ENCODE measurements at regions not wholly inside any gene's neighbourhood (a gene's known extent, or its start where the extent isn't known, plus 50 kb on each side); places are given as distances from the start of the nearest gene placed in this dataset.

- 0 out of 2 replicates have a peak, but pooled peaks cover 5% of the 10 kb centered on the region for H4K20me1 ChIP-seq (replicated peaks; ENCODE audit: control insufficient read depth, insufficient read depth, low read length)
Measured at GRCh38 chr2:2698182-2699120, 367.4 kb upstream of the MYT1L start.

More at GRCh38 chr2:2698182-2699120, 367.4 kb upstream of the MYT1L start:
- peak; percentile 84 for ATAC-seq
- peak; percentile 28 to 51 (median 40) for DNase-seq (ENCODE audit: extremely low read depth in 1 of 4, low spot score in 3 of 4)
- H2AFZ ChIP-seq (ENCODE audit: low read depth, low read length): no peak overlapping the region
- H3K27me3 ChIP-seq (ENCODE audit: control insufficient read depth in 2 of 2, insufficient read depth in 2 of 2, low read length in 2 of 2): peaks cover 25 to 91% of the 10 kb centered on the region in 2 experiments; a peak in 4 of 5 replicates
- H3K4me2 ChIP-seq (ENCODE audit: insufficient read depth, low read length): peak overlapping the region; percentile 10; the same call in 1 of the 2 replicates
- no TSS peak for BruUV-seq (replicated peaks)
- no peak for FAIRE-seq
- intact Hi-C loops (cut with micrococcal nuclease): no loop called here
- H3K4me1 ChIP-seq (replicated peaks in 1 of 2; ENCODE audit: control insufficient read depth in 2 of 2, insufficient read depth in 2 of 2, low read length in 2 of 2): no peaks in the 10 kb centered on the region; a peak in 1 of 5 replicates
- H3K9me1 ChIP-seq (ENCODE audit: control insufficient read depth, insufficient read depth, low read length): peaks cover 2% of the 10 kb centered on the region
- CTCF ChIA-PET (ENCODE audit: low intra/inter-chr PET ratio): no interaction called here
- POLR2A ChIA-PET: no interaction called here
- TF ChIP-seq SLC30A9 (CRISPR knock-in tag; IDR thresholded peaks at IDR 0.05): no peak
- no peak for TF ChIP-seq ARNT (IDR thresholded peaks at IDR 0.05)
- TF ChIP-seq, protein P1, sequence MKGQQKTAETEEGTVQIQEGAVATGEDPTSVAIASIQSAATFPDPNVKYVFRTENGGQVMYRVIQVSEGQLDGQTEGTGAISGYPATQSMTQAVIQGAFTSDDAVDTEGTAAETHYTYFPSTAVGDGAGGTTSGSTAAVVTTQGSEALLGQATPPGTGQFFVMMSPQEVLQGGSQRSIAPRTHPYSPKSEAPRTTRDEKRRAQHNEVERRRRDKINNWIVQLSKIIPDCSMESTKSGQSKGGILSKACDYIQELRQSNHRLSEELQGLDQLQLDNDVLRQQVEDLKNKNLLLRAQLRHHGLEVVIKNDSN (CRISPR knock-in tag; IDR thresholded peaks at IDR 0.05): peak; percentile 53
- TF ChIP-seq, protein P2, sequence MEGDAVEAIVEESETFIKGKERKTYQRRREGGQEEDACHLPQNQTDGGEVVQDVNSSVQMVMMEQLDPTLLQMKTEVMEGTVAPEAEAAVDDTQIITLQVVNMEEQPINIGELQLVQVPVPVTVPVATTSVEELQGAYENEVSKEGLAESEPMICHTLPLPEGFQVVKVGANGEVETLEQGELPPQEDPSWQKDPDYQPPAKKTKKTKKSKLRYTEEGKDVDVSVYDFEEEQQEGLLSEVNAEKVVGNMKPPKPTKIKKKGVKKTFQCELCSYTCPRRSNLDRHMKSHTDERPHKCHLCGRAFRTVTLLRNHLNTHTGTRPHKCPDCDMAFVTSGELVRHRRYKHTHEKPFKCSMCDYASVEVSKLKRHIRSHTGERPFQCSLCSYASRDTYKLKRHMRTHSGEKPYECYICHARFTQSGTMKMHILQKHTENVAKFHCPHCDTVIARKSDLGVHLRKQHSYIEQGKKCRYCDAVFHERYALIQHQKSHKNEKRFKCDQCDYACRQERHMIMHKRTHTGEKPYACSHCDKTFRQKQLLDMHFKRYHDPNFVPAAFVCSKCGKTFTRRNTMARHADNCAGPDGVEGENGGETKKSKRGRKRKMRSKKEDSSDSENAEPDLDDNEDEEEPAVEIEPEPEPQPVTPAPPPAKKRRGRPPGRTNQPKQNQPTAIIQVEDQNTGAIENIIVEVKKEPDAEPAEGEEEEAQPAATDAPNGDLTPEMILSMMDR (IDR thresholded peaks at IDR 0.05 in 2 of 3, conservative IDR thresholded peaks at IDR 0.05 in 1 of 3; ENCODE audit: insufficient read depth in 2 of 3, low read depth in 1 of 3, low read length in 3 of 3): peak; percentile 28 to 51 (median 46); a peak in 5 of 6 replicates
- peak; percentile 38; the same call in 1 of the 2 replicates for TF ChIP-seq BHLHE40 (IDR thresholded peaks at IDR 0.05; ENCODE audit: low read length)
- TF ChIP-seq ZKSCAN1 (IDR thresholded peaks at IDR 0.05; ENCODE audit: low read depth, low read length): no peak
- TF ChIP-seq ZNF764 (CRISPR knock-in tag; IDR thresholded peaks at IDR 0.05; ENCODE audit: low read depth): no peak
- TF ChIP-seq MXD1 (CRISPR knock-in tag; IDR thresholded peaks at IDR 0.05; ENCODE audit: borderline replicate concordance, poor library complexity, severe bottlenecking): no peak
- in situ Hi-C loops (cut with MboI): no loop called here
- no peak overlapping the region for H3K4me3 ChIP-seq
- no peaks in the 10 kb centered on the region for H3K9me3 ChIP-seq (replicated peaks; ENCODE audit: control insufficient read depth, insufficient read depth, low read depth, low read length)
- no peaks in the 10 kb centered on the region for H3K79me2 ChIP-seq (ENCODE audit: control insufficient read depth, insufficient read depth, low read length)
- WGBS (ENCODE audit: insufficient coverage, low coverage, missing lambda C conversion rate): 1% methylated on average over 21 of the region's 24 CpGs
- H3K9ac ChIP-seq (ENCODE audit: insufficient read depth in 1 of 2, low read depth in 2 of 2, low read length in 2 of 2): no peak overlapping the region
- H3K36me3 ChIP-seq (ENCODE audit: control insufficient read depth, insufficient read depth, low read length): no peaks in the 10 kb centered on the region
- H3K27ac ChIP-seq (ENCODE audit: extremely low read depth, low read depth, low read length): no peak overlapping the region

All from K562 (cell line).